HG03139 (cell line): ENCODE measurements at regions not wholly inside any gene's neighbourhood (a gene's known extent, or its start where the extent isn't known, plus 50 kb on each side); places are given as distances from the start of the nearest gene placed in this dataset.

ENCODE experiments used
- ATAC-seq: cut with Tn5 transposase; IDR thresholded peaks from one replicate; pipeline ENCODE4 v1.9.1; 2021; ENCODE audit not compliant: unreplicated experiment

- ATAC-seq: no peak
Measured at GRCh38 chr9:129320575-129321285, 142.7 kb upstream of the IER5L start.

GRCh38 chr9:129319938-129320481, 141.9 kb upstream of the IER5L start:
- ATAC-seq: no peak

GRCh38 chr9:129319076-129319937, 141.2 kb upstream of the IER5L start:
- ATAC-seq: no peak

- no peak for ATAC-seq
Measured at GRCh38 chr9:129318121-129319075, 140.3 kb upstream of the IER5L start.

DNA sequence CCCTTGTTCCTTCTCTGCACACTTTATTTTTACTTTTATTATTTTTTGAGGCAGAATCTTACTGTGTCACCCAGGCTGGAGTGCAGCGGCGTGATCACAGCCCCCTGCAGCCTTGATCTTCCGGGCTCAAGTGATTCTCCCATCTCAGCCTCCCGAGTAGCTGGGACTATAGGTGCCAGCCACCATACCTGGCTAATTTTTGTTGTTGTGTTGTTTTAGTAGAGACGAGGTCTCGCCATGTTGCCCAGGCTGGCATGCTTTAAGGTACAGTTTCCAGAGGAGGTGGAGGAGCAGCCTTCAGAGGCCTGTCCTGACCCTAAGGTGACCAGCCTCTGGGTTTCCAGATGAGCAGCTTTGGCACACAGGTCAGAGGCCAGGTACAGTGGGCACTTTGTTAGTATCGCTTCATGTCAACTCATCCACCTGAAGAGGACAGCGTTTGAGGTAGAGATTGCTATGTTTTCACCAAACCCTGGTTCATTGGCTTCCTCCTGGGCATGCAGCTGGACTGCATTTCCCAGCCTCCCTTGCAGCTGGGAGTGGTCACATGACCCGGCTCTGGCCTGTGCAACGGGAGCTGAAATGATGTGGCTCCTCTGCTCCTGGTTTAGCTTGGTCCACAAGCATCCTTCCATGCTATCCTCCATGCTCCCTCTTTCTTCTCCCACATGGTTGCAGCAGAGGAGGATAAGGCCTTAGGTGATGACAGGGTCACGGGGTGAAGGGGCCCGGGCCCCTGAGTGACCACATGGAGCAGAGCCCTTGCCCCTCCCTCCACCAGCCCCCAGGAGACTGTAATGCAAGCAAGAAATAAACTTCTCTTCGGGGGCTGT, 139.3 kb upstream of the IER5L start:
- no peak for ATAC-seq

DNA sequence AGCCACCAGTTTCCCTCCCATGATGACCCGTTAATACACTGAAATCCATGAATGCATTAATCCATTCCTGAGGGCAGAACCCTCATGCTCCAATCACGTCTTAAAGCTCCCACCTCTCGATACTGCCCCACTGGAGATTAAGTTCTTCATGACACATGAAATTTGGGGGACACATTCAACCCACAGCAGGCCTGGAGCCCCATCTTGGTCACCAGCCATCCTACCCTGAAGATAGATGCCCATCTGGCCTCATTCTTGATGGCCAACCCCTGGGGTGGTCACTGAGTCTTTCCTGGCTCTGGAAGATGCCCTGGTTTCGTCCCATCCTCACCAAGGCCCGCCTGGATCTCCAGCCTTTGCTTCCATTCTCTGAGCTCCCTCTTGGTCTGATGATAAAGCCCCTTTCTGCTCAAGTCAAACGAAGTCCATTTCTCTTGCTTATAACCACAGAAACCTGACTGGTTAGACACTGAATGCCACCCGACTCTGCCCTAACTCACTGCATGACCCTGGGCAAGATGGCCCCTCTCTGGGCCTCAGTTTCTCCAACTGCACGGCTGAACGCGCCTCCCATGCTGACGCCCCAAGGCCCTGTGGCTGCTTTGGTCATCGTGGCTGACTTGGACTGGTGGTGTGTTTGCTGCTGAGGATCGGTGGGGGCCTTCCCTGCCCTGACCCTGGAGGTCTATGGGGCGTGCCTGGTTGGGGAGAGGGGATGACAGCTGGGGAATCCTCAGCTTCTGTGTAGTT, 138.4 kb upstream of the IER5L start:
- ATAC-seq: no peak

GRCh38 chr9:129313331-129313955, 135.4 kb upstream of the IER5L start:
- no peak for ATAC-seq

GRCh38 chr9:129312251-129313122, 134.4 kb upstream of the IER5L start:
- no peak for ATAC-seq

GRCh38 chr9:129311643-129312042, 133.6 kb upstream of the IER5L start:
- no peak for ATAC-seq

DNA sequence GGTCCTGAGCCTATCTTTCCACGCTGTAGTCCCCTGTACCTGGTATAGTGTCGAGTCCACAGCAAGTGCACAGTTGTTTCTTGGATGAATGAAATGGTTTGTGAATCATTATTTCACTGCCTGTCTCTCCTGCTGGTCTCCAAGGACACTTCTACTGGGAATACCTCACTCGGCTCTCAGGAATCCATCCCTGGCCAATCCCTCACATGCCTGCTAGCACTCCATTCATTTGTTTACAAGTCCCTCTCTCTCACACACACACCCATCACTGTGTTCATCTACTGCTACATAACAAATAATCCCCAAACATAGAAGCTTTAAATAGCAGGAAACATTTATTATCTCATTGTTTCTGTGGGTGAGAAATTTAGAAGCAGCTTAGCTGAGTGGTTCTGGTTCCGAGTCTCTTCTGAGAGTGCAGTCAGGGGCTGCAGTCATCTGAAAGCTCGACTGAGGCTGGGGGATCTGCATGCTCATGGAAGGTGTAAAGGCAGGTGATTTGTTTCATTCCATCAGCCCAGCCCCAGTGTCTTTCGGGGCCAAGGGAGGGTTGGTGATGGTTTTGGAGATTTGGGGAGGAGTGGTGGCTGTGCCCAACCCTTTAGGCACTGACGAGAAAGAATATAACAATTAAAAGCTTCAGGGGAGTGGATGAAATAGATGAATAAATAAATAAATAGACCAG, 132.7 kb upstream of the IER5L start:
- no peak for ATAC-seq

DNA sequence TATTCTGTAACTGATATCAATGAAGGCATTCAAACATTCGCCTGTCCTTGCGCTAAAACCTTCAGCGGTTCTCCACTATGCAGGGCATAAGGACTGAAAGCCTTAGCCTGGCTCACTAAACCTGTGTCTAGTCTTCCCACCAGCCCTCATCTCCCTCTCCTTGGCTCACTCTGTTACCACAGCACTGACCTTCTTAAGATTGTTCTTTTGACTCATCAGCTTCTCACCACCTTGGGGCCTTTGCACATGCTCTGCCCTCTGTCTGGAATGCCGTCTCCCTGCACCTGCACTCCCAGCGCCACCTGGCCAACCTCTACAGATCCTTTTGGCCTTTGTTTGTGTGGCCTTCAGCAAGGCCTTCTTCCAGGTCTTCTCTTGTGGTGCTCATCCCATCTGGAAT, 131.8 kb upstream of the IER5L start:
- ATAC-seq: no peak

DNA sequence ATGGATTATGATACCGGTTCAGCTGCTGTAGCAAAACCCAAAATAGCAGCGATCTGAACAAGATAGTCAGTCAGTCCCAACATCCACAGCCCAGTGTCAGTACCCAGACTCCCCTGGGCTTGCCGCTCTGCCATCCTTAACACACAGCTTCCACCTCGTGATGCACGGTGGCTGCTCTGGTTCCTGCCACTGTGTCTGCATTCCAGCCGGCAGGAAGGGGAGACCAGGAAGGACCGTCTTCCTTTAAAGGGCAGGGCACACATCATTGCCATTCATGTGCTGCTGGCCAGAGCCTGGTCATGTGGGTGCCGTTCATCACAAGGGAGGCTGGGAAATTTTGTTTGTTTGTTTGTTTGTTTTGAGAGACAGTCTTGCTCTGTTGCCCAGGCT, 131.0 kb upstream of the IER5L start:
- no peak for ATAC-seq

DNA sequence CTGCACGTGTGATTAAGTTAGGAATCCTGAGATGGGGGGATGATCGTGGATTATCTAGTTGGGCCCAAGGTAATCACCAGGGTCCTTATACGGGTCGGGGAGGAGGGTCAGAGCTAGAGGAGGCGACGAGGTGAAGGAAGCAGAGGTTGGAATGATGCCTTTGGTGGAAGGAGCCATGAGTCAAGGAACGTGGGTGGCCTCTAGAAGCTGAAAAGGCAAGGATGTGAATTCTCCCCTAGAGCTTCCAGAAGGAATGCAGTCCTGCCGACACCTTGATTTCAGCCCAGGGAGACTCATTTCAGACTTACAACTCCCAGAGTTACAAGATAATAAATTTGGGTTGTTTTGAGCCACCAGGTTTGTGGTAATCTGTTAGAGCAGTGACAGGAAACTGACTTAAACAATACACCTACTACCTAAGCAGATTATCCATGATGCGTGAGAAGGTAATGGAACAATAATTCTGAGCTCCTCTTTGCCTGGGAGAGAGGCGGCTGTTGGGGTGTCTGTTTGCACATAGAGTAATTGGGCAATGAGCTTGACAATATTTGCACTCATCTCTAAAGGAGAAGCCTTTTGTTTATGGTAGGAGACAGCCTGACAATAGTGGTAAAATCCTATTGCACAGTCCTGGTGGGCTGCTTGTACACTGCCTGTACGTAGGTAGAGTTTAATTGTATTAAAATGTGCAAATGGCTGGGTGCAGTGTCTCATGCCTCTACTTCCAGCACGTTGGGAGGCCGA, 129.3 kb upstream of the IER5L start:
- no peak for ATAC-seq

DNA sequence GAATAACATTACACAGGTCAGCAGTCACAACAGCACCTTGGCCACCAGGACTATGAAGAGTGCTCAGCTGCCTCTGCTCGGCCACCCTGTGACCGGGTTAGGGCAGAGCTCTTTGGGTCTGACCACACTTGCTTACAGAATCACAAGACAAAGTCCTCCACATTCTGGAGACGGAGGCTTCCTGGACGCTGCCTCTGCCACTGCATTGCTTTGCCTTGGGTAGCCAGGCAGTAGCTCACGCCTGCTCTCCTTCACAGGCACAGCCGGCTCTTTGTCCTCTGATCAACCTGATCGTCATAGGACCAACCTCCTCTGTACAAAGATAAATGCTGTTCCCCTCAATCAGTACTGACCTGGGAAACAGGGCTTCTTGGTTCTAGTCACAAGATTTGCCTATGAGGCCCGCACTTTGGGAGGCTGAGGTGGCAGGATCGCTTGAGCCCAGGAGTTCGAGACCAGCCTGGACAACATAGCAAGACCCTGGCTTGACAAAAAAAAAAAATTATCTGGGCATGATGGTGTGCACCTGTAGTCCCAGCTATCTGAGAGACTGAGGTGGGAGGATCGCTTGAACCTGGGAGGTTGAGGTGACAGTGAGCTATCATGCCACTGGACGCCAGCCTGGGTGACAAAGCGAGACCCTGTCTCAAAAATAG, 128.4 kb upstream of the IER5L start:
- no peak for ATAC-seq

DNA sequence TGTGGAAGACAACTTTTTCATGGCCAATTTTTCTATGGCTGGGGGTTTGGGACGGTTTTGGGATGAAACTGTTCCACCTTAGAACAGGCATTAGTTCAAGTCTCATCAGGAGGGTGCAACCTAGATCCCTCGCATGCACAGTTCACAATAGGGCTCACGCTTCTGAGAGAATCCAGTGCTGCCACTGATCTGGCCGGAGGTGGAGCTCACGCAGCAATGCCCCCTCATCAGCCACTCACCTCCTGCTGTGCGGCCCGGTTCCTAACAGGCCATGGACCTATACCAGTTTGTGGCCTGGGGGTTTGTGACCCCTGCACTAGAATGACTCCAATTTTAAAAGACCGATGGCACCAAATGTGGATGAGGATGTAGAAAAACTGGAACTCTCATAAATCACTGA, 127.2 kb upstream of the IER5L start:
- ATAC-seq: no peak

DNA sequence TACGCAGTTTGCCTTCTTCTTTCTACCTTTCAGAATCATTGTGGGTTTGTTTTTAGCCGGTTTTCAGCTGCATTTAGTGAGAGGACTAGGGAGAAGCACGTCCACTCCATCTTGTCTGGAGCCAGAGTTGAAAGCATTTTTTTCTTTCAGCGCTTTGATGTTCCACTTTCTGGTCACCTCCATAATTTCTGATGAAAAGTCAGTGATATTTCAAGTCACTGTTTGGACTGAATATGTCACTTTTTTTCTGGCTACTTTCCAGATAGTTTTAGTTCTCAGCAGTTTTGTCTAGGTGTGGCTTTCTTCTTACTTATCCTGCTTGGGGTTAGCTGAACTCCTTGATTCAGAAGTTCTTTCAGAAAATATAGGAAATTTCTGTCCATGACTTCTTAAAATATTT, 123.9 kb upstream of the IER5L start:
- ATAC-seq: no peak
